ENCODE measurements at regions not wholly inside any gene's neighbourhood (a gene's known extent, or its start where the extent isn't known, plus 50 kb on each side); places are given as distances from the start of the nearest gene placed in this dataset.

DNA sequence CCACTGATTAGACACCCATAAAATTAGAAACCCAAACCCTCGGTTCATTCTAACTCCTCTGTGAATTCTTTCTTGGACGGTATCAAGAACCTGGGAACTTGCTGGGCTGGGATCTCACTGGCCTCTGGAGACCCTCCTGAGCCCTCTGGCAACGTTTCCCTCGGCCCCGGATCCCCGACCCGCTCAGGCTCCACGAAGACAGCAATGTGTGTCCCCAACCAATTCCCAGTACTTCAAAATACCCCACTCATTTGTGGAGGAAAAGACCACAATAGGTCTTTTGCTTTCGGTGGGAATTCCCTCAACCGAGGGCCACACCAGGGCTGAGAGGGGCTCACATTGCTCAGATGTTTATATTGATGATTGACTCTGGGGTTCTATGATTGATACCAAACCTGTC lies 117.9 kb upstream of the PRR20G start:
- Histone ChIP-seq H3K9me3 (ENCODE audit: severe bottlenecking) (no peaks in the 10 kb centered on the region), H3K36me3 (no peaks in the 10 kb centered on the region), H3K4me3 (ENCODE audit: low read depth, low read length) (no peak overlapping the region), H3K27ac (no peak overlapping the region), H3K27me3 (ENCODE audit: insufficient read depth, low read depth, severe bottlenecking) (no peaks in the 10 kb centered on the region)
- TF ChIP-seq, protein P1, sequence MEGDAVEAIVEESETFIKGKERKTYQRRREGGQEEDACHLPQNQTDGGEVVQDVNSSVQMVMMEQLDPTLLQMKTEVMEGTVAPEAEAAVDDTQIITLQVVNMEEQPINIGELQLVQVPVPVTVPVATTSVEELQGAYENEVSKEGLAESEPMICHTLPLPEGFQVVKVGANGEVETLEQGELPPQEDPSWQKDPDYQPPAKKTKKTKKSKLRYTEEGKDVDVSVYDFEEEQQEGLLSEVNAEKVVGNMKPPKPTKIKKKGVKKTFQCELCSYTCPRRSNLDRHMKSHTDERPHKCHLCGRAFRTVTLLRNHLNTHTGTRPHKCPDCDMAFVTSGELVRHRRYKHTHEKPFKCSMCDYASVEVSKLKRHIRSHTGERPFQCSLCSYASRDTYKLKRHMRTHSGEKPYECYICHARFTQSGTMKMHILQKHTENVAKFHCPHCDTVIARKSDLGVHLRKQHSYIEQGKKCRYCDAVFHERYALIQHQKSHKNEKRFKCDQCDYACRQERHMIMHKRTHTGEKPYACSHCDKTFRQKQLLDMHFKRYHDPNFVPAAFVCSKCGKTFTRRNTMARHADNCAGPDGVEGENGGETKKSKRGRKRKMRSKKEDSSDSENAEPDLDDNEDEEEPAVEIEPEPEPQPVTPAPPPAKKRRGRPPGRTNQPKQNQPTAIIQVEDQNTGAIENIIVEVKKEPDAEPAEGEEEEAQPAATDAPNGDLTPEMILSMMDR (IDR thresholded peaks at IDR 0.05; ENCODE audit: low read depth, low read length): no peak
- DNase-seq: no peak

DNA sequence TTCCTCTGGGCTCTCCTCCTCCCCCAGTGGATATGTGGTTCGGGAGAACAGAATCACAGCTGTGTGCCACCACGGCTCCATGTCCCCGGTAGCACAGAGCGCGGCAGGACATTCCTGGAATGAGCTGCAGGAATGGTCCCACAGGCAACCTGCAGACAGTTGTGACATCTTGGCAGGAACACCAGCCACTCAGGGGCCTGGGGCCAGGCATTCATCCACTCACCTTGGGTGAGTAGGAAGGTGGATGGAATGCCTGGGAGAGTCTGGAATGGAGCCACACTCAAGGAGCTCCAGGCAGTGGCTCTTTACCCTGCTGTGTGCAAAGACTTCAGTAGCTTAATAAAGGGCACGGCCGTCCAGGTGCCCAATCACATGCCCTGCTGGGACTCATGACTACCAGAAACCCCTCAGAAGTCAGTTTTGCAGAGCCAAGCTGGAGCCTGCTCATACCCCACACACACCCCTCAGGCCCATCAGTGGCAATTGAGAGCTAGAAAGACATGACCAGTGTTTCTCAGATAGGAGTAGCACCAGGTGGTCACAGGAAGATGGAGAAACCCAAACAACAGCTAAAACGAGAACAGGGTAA lies 117.3 kb upstream of the PRR20G start:
- Histone ChIP-seq H3K9me3 (ENCODE audit: severe bottlenecking) (no peaks in the 10 kb centered on the region), H3K27me3 (ENCODE audit: insufficient read depth, low read depth, severe bottlenecking) (no peaks in the 10 kb centered on the region), H3K36me3 (no peaks in the 10 kb centered on the region), H3K4me3 (ENCODE audit: low read depth, low read length) (no peak overlapping the region), H3K27ac (no peak overlapping the region)
- DNase-seq: no peak
- TF ChIP-seq, protein P1 (IDR thresholded peaks at IDR 0.05; ENCODE audit: low read depth, low read length): no peak

DNA sequence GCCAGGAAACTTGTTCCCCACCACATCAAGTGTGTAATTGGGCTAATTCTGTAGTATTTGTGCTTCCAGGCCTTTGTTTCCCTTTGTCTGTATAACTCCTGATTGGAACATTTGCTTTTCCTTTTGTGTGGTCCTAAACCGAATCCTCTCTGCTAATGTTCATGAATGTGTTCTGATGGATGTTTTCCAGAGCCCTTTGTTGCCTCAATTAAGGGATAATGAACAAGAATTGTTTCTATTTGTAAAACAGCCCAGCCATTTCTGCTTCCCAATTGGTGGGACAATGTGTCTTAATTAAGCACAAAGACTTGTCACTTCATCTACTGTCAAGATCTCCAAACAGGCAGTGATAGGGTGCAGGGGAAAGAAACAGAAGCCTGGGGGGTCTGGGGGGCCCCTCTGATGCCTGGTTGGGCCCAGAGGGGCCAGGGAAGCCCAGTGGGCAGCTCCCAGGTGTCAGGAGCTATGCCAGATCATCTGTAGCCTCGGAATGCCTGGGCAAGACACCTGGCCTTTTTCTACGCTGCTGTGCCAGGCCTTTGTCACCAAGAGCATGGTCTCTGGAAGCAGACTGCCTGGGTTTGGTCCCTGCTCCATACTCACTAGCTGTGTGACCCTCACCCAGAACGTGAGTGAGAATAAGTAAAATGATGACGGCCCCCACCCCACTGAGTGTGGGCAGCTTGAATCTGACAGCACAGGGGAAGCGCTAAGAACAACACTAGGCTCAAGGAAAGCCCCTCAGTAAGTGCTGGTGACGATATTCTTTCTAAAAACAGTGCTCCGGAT lies 116.6 kb upstream of the PRR20G start:
- DNase-seq: no peak
- Histone ChIP-seq H3K36me3 (no peaks in the 10 kb centered on the region), H3K4me3 (ENCODE audit: low read depth, low read length) (no peak overlapping the region), H3K27ac (no peak overlapping the region), H3K27me3 (ENCODE audit: insufficient read depth, low read depth, severe bottlenecking) (no peaks in the 10 kb centered on the region), H3K9me3 (ENCODE audit: severe bottlenecking) (no peaks in the 10 kb centered on the region)
- TF ChIP-seq, protein P1 (IDR thresholded peaks at IDR 0.05; ENCODE audit: low read depth, low read length): no peak

DNA sequence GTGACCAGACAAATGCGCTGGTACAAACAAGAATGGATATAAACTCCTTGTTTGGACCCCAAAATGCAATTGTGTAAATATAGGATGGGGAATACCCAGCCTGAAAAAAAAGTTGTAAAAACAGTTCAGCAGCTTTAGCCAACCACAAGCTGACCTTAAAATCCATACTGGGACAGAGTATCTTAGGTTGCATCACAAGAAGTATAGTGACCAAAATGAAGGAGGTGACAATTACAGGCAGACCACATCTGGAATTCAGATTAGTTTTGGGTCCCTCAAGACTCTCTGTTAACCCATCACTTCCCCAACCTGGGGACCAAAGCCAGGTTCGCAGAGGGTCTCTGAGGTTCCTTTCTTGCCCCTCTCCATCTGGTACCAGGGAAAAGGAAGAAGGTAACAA lies 115.9 kb upstream of the PRR20G start:
- Histone ChIP-seq H3K27ac (no peak overlapping the region), H3K4me3 (ENCODE audit: low read depth, low read length) (no peak overlapping the region), H3K9me3 (ENCODE audit: severe bottlenecking) (no peaks in the 10 kb centered on the region), H3K27me3 (ENCODE audit: insufficient read depth, low read depth, severe bottlenecking) (no peaks in the 10 kb centered on the region), H3K36me3 (no peaks in the 10 kb centered on the region)
- TF ChIP-seq, protein P1 (IDR thresholded peaks at IDR 0.05; ENCODE audit: low read depth, low read length): no peak
- no peak for DNase-seq

DNA sequence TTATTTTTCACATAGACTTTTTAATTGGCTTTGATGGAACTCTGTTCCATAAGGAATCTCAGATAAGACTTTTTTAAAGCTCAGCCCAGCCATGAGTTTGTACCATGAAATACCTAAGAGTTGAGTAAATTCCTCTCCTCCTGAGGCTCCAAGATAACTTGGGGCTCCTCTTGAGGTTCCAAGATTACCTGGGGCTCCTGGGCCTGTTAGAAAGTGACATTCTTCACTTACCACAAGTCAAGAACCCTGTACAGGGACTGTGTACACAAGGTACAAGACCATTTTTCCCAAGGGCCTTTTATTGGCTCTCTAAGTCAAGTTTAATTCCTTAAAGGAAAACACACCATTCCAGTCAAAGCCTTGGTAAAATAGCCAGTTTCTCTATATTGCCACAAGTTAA lies 111.3 kb upstream of the PRR20G start:
- TF ChIP-seq, protein P1 (IDR thresholded peaks at IDR 0.05; ENCODE audit: low read depth, low read length): no peak
- H3K36me3 ChIP-seq: no peaks in the 10 kb centered on the region
- no peak overlapping the region for H3K4me3 ChIP-seq (ENCODE audit: low read depth, low read length)
- no peak overlapping the region for H3K27ac ChIP-seq
- H3K9me3 ChIP-seq (ENCODE audit: severe bottlenecking): no peaks in the 10 kb centered on the region
- H3K27me3 ChIP-seq (ENCODE audit: insufficient read depth, low read depth, severe bottlenecking): no peaks in the 10 kb centered on the region
- no peak for DNase-seq
